Sigmoid colon (tissue), 4 donors: ENCODE measurements at regions not wholly inside any gene's neighbourhood (a gene's known extent, or its start where the extent isn't known, plus 50 kb on each side); places are given as distances from the start of the nearest gene placed in this dataset.

Source experiments
- CTCF ChIP-seq, 4 experiments: fragments of 450-650 bp in 3 of 4; fragments of 200-600 bp in 1 of 4; IDR thresholded peaks; one replicate each; pipeline ENCODE4 v1.5.1; 2016 to 2019; ENCODE audit warnings: antibody characterized with exemption in 4 of 4, mild to moderate bottlenecking in 3 of 4, moderate library complexity in 2 of 4
- EP300 ChIP-seq, 4 donors: sonication (generic); formaldehyde crosslinking; IDR thresholded peaks; one replicate each; pipeline ENCODE4 v1.6.1; 2017; ENCODE audit warnings: antibody characterized with exemption in 4 of 4
- POLR2A ChIP-seq, 2 donors: fragments of 450-650 bp; IDR thresholded peaks; one replicate each; pipeline ENCODE4 v1.6.1; 2016; ENCODE audit warnings: antibody characterized with exemption in 2 of 2, mild to moderate bottlenecking in 2 of 2, moderate library complexity in 2 of 2
- POLR2AphosphoS5 ChIP-seq, 4 donors: sonication (generic); formaldehyde crosslinking; IDR thresholded peaks; one replicate each; pipeline ENCODE4 v1.6.1; 2017; ENCODE audit warnings: antibody characterized with exemption in 4 of 4

- no peak for TF ChIP-seq CTCF (IDR thresholded peaks at IDR 0.05)
- no peak for TF ChIP-seq POLR2A (IDR thresholded peaks at IDR 0.05)
- no peak for TF ChIP-seq EP300 (IDR thresholded peaks at IDR 0.05)
- no peak for TF ChIP-seq POLR2AphosphoS5 (IDR thresholded peaks at IDR 0.05)
Observed at GRCh38 chr2:144256996-144257707, 262.8 kb downstream of the ZEB2 start.
